ENCODE measurements at regions not wholly inside any gene's neighbourhood (a gene's known extent, or its start where the extent isn't known, plus 50 kb on each side); places are given as distances from the start of the nearest gene placed in this dataset.

GRCh38 chr14:61953602-61954001 lies 191.4 kb downstream of the SNAPC1 start:
- DNase-seq = no peak

DNA sequence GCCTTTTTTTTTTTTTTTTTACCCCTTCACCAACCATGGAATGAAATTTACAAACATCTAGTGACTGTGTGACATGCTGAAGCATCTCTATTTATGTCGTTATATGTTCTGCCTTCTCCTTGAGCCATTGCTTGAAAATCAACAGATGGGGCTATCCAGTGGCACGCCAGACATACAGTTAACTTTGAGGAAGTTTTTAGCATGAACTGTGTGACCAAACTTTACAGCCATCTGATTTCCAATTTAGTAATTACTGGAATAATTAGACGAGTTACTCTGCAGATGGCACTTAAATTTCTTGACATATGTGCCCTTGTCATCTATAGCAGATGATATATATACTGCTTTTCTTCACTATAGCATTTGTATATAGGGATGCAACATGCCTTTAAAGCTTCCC lies 192.1 kb downstream of the SNAPC1 start:
- no peak for DNase-seq

DNA sequence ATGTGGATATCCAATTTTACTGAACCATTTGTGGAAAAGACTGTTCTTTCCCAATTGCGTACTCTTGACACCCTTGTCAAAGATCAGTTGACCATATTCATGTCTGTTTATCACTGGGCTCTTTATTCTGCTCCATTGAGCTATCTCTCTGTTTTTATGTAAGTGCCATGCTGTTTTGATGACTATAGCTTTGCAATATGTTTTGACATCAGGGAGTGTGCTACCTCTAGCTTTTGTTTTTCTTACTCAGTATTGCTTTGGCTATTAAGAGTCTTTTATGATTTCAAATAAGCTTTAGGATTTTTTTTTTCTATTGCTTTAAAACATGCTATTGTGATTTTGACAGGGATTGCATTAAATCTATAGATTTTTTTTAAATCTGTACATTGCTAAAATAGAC lies 194.3 kb downstream of the SNAPC1 start:
- DNase-seq = no peak

GRCh38 chr14:61959348-61959747 lies 197.1 kb downstream of the SNAPC1 start:
- DNase-seq = no peak

DNA sequence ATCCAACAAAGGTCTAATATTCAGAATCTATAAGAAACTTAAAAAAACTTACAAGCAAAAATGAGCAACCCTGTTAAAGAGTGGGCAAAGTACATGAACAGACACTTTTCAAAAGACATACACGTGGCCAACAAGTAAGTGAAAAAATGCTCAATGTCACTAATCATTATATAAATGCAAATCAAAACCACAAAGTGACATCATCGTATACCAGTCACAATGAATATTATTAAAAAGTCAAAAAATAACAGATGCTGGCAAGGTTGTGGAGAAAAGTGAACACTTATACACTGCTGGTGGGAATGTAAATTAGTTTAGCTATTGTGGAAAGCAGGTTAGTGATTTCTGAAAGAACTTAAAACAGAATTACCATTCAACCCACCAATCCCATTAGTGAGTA lies 199.1 kb downstream of the SNAPC1 start:
- DNase-seq = no peak

- DNase-seq = no peak
These were observed 201.7 kb downstream of the SNAPC1 start for GRCh38 chr14:61963926-61964325.

DNA sequence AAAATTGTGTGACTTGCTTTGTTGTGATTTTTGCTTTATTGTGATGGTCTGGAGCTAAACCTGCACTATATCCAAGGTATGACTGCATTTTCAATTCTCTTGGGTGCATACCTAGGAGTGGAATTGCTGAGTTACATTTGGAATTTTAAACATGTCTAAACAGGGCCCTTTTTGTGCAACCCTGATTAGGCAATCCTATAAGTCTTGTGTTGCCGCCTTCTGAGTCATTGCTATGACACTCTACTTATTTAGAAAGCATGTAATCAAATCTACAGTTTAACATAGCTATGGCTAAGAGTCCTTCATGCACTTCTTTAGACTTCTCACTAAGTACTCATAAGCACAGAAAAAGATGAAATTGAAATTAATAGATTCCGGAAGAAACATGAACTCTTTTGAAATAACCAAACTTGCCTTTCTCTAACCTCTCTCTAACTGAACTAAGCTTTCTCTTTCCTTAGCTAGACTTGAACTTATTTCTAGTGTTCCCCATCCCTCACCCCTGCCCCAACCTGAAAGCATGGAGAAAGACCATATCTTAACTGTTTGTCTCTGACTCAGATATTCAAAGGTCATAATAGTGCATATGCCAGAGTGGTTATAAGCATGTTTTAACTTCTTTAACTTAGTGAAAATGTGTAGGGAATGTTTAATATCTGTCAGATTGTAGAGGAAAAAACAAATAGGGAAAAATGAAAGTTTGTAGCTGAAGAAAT lies 203.0 kb downstream of the SNAPC1 start:
- DNase-seq = peak; percentile 74

DNA sequence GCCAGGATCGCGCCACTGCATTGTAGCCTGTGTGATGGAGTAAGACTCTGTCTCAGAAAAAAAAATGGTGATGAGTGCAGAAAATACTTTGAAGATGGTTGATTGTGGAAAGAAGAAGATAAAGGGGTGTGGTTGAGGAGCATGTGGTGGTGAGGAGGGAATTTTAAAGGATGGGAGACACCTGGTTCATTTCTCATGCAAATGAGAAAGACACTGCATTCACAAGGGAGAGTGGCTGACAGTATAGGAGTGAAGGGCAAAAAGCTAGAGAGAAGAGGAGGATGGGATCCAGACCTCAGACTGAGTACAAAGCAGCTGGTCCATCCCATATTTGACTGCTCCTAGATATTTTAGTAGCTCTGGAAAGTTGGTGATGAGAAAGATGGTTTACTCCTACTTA lies 206.0 kb downstream of the SNAPC1 start:
- no peak for DNase-seq

DNA sequence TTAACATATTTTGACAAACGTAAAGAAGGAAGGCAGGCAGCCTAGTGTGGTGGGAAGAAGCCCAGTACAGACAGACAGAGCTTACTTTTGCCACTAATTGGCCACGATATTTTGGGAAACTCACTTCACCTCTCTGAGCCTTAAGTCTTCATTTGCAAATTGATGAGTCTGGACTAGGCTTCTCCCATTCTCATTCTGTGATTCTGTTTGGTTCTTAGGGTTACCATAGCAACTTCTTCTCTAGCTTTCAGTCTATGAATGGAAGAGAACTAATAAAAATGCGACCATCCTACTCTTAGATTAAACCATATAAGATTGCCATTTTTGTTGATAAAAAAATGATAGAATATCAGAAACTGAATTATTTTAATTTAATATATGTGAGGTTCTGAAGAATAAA lies 210.5 kb downstream of the SNAPC1 start:
- no peak for DNase-seq

GRCh38 chr14:61973981-61974380 lies 211.8 kb downstream of the SNAPC1 start:
- DNase-seq = peak; percentile 57

- peak; percentile 6 for DNase-seq
These were observed 215.0 kb downstream of the SNAPC1 start for GRCh38 chr14:61977217-61977616.

DNA sequence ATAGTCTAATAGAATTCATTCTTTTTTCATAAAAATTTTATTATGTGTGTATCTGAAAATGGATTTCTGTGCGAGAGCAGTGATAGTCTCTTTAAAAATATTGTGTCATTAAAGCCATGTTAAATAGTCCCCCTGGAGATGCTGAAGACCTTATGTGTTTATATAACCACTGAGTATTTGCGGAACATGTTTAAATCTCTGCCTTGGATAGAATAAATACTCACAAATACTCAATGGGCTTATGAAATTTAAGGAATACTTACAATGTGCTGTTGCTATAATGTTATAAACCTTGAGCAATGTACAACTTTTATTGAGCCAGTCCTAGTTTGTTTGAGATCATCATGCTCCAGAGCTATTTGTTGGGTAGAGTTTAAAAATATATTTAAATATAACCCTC lies 226.0 kb downstream of the SNAPC1 start:
- no peak for DNase-seq

DNA sequence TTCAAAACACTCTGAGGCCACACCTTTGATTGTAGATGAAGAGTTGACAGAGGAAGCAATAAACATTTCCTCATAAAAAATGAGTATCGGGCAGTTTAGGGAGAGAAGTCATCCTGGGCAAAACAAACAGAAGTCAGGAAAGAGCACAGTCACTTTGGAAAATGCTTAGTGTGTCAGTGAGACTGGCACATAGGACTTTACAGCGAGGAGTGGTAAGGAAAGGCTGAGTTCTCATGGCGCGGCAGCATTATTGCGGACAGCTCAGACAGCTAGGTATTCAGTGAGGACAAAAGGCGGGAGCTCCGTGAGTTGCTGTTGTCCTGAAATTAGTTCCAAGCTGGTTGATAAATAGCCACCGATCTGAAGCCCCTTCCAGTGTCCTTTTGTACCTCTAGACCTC lies 229.9 kb downstream of the SNAPC1 start:
- no peak for DNase-seq

DNA sequence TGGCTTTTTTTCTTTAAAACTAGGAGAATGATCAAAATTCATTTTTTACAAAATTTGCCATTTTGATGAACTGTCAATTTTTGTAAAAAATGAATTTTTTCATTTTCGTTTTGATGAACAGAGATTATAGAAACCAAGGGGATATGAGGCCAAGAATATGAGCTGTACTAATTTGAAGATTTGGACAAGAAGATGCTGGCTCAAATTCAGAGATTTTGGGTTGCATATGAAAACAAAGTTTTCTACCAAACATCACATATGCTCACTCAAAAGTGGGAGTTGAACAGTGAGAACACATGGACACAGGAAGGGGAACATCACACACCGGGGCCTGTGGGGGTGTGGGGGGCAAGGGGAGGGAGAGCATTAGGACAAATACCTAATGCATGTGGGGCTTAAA lies 230.7 kb downstream of the SNAPC1 start:
- no peak for DNase-seq

- no peak for DNase-seq
These were observed 232.4 kb downstream of the SNAPC1 start for GRCh38 chr14:61994589-61994988.

GRCh38 chr14:61996753-61997152 lies 234.5 kb downstream of the SNAPC1 start:
- DNase-seq = no peak

GRCh38 chr14:61997161-61997560 lies 234.9 kb downstream of the SNAPC1 start:
- DNase-seq = no peak

DNA sequence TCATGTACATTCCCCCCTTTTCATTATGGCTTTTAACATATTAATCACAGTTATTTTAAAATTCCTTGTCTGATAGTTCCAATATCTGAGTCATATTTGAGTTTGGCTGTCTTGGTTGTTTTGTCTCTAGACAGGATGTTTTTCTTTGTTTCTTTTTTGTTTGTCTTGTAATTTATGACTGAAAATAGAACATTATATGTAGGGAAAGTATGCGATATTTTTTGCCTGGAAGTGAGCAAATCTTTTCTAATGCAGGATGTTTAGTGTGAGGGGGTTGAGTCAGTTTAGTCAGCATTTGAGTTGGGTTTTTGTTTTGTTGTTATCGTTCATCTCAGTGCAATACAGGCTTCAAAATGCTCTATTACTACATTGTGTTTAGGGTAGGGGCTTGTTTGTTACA lies 239.7 kb downstream of the SNAPC1 start:
- no peak for DNase-seq

GRCh38 chr14:62002642-62003041 lies 240.4 kb downstream of the SNAPC1 start:
- DNase-seq = no peak

GRCh38 chr14:62003701-62004100 lies 241.5 kb downstream of the SNAPC1 start:
- no peak for DNase-seq

- DNase-seq = peak; percentile 31
These were observed 244.0 kb downstream of the SNAPC1 start for GRCh38 chr14:62006116-62006731.

GRCh38 chr14:62015243-62015642 lies 253.0 kb downstream of the SNAPC1 start:
- DNase-seq = peak; percentile 2

DNA sequence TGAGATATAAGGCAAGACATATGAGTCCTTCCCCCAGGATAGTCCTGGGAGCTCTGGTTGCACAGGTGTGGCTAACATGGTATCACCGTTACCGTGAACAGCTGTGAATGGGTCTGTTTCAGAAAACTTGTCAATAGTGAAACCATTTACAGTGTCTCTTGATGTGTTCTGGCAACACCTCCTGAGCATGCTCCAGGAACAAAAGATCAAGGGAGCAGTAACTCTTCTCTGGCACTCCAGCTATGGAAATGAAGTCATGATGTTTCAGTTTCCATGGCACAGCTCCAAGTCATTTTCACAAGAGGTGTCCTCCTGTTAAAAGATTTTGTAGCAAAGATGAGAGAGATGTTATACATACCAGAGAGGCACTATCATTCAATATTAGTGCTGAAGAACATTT lies 253.7 kb downstream of the SNAPC1 start:
- peak; percentile 31 for DNase-seq

- no peak for DNase-seq
These were observed 255.5 kb downstream of the SNAPC1 start for GRCh38 chr14:62017651-62018230.

GRCh38 chr14:62018606-62019005 lies 256.4 kb downstream of the SNAPC1 start:
- no peak for DNase-seq
